Transverse colon (tissue), 4 donors: ENCODE measurements at regions not wholly inside any gene's neighbourhood (a gene's known extent, or its start where the extent isn't known, plus 50 kb on each side); places are given as distances from the start of the nearest gene placed in this dataset.

ENCODE experiments used
- EP300 ChIP-seq: sonication (generic); formaldehyde crosslinking; IDR thresholded peaks from one replicate; pipeline ENCODE4 v1.6.1; 2017; ENCODE audit warnings: antibody characterized with exemption, low read depth
- POLR2A ChIP-seq: fragments of 450-650 bp; IDR thresholded peaks from one replicate; pipeline ENCODE4 v1.6.1; 2016; ENCODE audit warnings: antibody characterized with exemption, mild to moderate bottlenecking, moderate library complexity
- POLR2AphosphoS5 ChIP-seq, 3 donors: sonication (generic); formaldehyde crosslinking; IDR thresholded peaks; one replicate each; pipeline ENCODE4 v1.6.1; 2016; ENCODE audit warnings: antibody characterized with exemption in 3 of 3
- TF ChIP-seq, protein P1 (sequence below), 5 experiments: fragments of 200-600 bp in 3 of 5; fragments of 450-650 bp in 2 of 5; sonication (generic) in 3 of 5; IDR thresholded peaks; 1 replicate in 2 of 5; 2 replicates in 3 of 5; pipeline ENCODE4 v1.5.1; 2016 to 2017; ENCODE audit warnings: antibody characterized with exemption in 5 of 5, inconsistent platforms in 3 of 5, mild to moderate bottlenecking in 2 of 5, moderate library complexity in 1 of 5

DNA sequence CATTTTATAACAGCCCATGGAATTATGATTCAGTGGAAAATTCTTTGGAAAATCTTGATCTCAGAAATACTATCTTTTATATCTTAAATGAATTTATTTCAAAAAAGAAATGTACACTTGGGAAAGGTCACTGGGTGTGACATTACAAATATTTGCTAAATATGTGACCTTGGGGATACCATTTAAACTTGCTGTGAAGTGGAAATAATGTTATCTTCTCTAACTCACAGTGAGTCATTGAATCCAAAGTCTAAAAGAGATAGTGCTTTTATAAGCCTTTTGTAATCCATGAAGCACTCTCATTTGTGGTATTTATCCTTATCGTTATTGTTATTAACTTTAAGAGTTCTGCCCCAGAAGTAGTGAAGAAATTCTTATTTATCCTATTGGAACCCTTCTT lies 289.8 kb upstream of the SEMA6D start:
- TF ChIP-seq, protein P1, sequence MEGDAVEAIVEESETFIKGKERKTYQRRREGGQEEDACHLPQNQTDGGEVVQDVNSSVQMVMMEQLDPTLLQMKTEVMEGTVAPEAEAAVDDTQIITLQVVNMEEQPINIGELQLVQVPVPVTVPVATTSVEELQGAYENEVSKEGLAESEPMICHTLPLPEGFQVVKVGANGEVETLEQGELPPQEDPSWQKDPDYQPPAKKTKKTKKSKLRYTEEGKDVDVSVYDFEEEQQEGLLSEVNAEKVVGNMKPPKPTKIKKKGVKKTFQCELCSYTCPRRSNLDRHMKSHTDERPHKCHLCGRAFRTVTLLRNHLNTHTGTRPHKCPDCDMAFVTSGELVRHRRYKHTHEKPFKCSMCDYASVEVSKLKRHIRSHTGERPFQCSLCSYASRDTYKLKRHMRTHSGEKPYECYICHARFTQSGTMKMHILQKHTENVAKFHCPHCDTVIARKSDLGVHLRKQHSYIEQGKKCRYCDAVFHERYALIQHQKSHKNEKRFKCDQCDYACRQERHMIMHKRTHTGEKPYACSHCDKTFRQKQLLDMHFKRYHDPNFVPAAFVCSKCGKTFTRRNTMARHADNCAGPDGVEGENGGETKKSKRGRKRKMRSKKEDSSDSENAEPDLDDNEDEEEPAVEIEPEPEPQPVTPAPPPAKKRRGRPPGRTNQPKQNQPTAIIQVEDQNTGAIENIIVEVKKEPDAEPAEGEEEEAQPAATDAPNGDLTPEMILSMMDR (IDR thresholded peaks at IDR 0.05): no peak
- TF ChIP-seq POLR2A (no peak), EP300 (no peak), POLR2AphosphoS5 (IDR thresholded peaks at IDR 0.05) (no peak)
